A549 (cell line): ENCODE measurements at regions not wholly inside any gene's neighbourhood (a gene's known extent, or its start where the extent isn't known, plus 50 kb on each side); places are given as distances from the start of the nearest gene placed in this dataset.
"Not testable (repeated sequence)": the region's sequence is repeated elsewhere in the genome, so short reads cannot be mapped to it uniquely, and the experiment has no call there.

ENCODE experiments used
- CTCF ChIP-seq: fragments of >200 bp; sonication (Bioruptor Twin); formaldehyde crosslinking; IDR thresholded peaks from 3 replicates; pipeline ENCODE4 v1.5.1; 2016
- POLR2A ChIP-seq: IDR thresholded peaks from 2 replicates; pipeline ENCODE4 v1.6.1; 2012; ENCODE audit warnings: mild to moderate bottlenecking, low read length
- RAD21 ChIP-seq, 2 experiments: fragments of >200 bp in 1 of 2; sonication (Bioruptor Twin) in 1 of 2; formaldehyde crosslinking in 1 of 2; IDR thresholded peaks in 1 of 2; conservative IDR thresholded peaks in 1 of 2; 2 replicates in 1 of 2; 3 replicates in 1 of 2; pipeline ENCODE4 v1.6.1; 2012 to 2018; ENCODE audit warnings: inconsistent platforms in 1 of 2
- ZSCAN20 ChIP-seq: fragments of 250-450 bp; sonication (Bioruptor Pico); IDR thresholded peaks from 2 replicates; pipeline ENCODE4 v1.8.0; 2022; ENCODE audit warnings: mild to moderate bottlenecking, moderate library complexity
- TF ChIP-seq, protein P1 (sequence below): IDR thresholded peaks from 2 replicates; pipeline ENCODE4 v1.6.1; 2012
- TF ChIP-seq, protein P2 (sequence below): fragments of 200-600 bp; sonication (generic); IDR thresholded peaks from 2 replicates; pipeline ENCODE4 v1.6.1; 2016; ENCODE audit warnings: antibody characterized with exemption, mild to moderate bottlenecking, moderate library complexity

- not testable (repeated sequence) for TF ChIP-seq CTCF; POLR2A; ZSCAN20; RAD21 (conservative IDR thresholded peaks at IDR 0.05 in 1 of 2, IDR thresholded peaks at IDR 0.05 in 1 of 2)
- TF ChIP-seq, protein P1, sequence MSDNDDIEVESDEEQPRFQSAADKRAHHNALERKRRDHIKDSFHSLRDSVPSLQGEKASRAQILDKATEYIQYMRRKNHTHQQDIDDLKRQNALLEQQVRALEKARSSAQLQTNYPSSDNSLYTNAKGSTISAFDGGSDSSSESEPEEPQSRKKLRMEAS: not testable (repeated sequence)
- TF ChIP-seq, protein P2, sequence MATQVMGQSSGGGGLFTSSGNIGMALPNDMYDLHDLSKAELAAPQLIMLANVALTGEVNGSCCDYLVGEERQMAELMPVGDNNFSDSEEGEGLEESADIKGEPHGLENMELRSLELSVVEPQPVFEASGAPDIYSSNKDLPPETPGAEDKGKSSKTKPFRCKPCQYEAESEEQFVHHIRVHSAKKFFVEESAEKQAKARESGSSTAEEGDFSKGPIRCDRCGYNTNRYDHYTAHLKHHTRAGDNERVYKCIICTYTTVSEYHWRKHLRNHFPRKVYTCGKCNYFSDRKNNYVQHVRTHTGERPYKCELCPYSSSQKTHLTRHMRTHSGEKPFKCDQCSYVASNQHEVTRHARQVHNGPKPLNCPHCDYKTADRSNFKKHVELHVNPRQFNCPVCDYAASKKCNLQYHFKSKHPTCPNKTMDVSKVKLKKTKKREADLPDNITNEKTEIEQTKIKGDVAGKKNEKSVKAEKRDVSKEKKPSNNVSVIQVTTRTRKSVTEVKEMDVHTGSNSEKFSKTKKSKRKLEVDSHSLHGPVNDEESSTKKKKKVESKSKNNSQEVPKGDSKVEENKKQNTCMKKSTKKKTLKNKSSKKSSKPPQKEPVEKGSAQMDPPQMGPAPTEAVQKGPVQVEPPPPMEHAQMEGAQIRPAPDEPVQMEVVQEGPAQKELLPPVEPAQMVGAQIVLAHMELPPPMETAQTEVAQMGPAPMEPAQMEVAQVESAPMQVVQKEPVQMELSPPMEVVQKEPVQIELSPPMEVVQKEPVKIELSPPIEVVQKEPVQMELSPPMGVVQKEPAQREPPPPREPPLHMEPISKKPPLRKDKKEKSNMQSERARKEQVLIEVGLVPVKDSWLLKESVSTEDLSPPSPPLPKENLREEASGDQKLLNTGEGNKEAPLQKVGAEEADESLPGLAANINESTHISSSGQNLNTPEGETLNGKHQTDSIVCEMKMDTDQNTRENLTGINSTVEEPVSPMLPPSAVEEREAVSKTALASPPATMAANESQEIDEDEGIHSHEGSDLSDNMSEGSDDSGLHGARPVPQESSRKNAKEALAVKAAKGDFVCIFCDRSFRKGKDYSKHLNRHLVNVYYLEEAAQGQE: not testable (repeated sequence)
Observed at GRCh38 chr9:25445721-25446120, 232.5 kb downstream of the TUSC1 start.
